GM12878 (cell line): ENCODE measurements at regions not wholly inside any gene's neighbourhood (a gene's known extent, or its start where the extent isn't known, plus 50 kb on each side); places are given as distances from the start of the nearest gene placed in this dataset.

Source experiments
- ATAC-seq: fragments of 200-7000 bp; cut with Tn5 transposase; 3 replicates; pipeline ENCODE4 v1.9.1; 2020; ENCODE audit warnings: mild to moderate bottlenecking, moderate library complexity
- BruUV-seq: library from RNA; stranded (reverse); fragments of 400-500 nt; replicated peaks from 2 replicates; lab custom pipeline; 2021; lab: Mats Ljungman, UMichigan
- CTCF ChIA-PET: fragments of 300-600 bp; sonication (Branson Sonifier 250); formaldehyde crosslinking; extraction: SDS; loops from one replicate; lab custom pipeline; 2021; ENCODE audit warnings: inconsistent platforms; lab: Yijun Ruan, JAX
- POLR2A ChIA-PET: fragments of 350-600 bp; formaldehyde crosslinking; extraction: SDS; loops from one replicate; lab custom pipeline; 2021; ENCODE audit warnings: inconsistent platforms; lab: Charles Lee
- RAD21 ChIA-PET: fragments of 300-600 bp; sonication (Branson Sonifier 250); formaldehyde crosslinking; loops from one replicate; lab custom pipeline; 2023; ENCODE audit warnings: antibody characterized with exemption; ENCODE audit not compliant: unreplicated experiment; lab: Charles Lee
- SMC1A ChIA-PET: fragments of 300-600 bp; sonication (Branson Sonifier 250); formaldehyde crosslinking; loops from one replicate; lab custom pipeline; 2023; ENCODE audit not compliant: unreplicated experiment, uncharacterized antibody; lab: Charles Lee
- DNase-seq: peaks from one replicate; pipeline ENCODE4 v3.0.0-alpha.2; 2011; ENCODE audit warnings: low read depth, low spot score
- FAIRE-seq: peaks from 3 replicates; lab custom pipeline; 2011; peaks lifted over from hg19 to GRCh38; lab: Jason Lieb, UNC
- H2AFZ ChIP-seq: 2 replicates; pipeline ENCODE4 v1.6.0; 2011; ENCODE audit warnings: low read depth, low read length, control low read depth; ENCODE audit not compliant: control insufficient read depth
- H3K27ac ChIP-seq: 2 replicates; pipeline ENCODE4 v1.5.1; 2011; ENCODE audit warnings: control low read depth; ENCODE audit not compliant: control insufficient read depth, insufficient read depth
- H3K27me3 ChIP-seq, 2 experiments: replicated peaks in 1 of 2; 2 replicates each; pipeline versions ENCODE4 v1.6.0 to v1.6.1; 2011; ENCODE audit warnings: low read length in 1 of 2; ENCODE audit not compliant: control insufficient read depth in 2 of 2, insufficient read depth in 2 of 2
- H3K36me3 ChIP-seq, 2 experiments: 2 replicates each; pipeline ENCODE4 v1.5.1; 2011; ENCODE audit warnings: low read length in 1 of 2; ENCODE audit not compliant: control insufficient read depth in 2 of 2, insufficient read depth in 2 of 2
- H3K4me1 ChIP-seq: 2 replicates; pipeline ENCODE4 v1.6.1; 2011; ENCODE audit warnings: mild to moderate bottlenecking, low read length, moderate library complexity, mixed read lengths; ENCODE audit not compliant: control insufficient read depth, insufficient read depth
- H3K4me2 ChIP-seq: 2 replicates; pipeline ENCODE4 v1.6.0; 2011; ENCODE audit warnings: control low read depth; ENCODE audit not compliant: control insufficient read depth, insufficient read depth
- H3K4me3 ChIP-seq: fragments of 200-600 bp; sonication (generic); 2 replicates; pipeline ENCODE4 v1.5.1; 2016
- H3K79me2 ChIP-seq: 2 replicates; pipeline ENCODE4 v1.6.0; 2011; ENCODE audit warnings: low read length; ENCODE audit not compliant: control insufficient read depth, insufficient read depth
- H3K9ac ChIP-seq: 2 replicates; pipeline ENCODE4 v1.8.0; 2011; ENCODE audit warnings: low read length, control low read depth, mixed read lengths; ENCODE audit not compliant: control insufficient read depth, insufficient read depth
- H3K9me3 ChIP-seq: replicated peaks from 3 replicates; pipeline ENCODE4 v1.5.1; 2011; ENCODE audit warnings: mild to moderate bottlenecking, low read length; ENCODE audit not compliant: control insufficient read depth, insufficient read depth
- H4K20me1 ChIP-seq: 2 replicates; pipeline ENCODE4 v1.6.0; 2011; ENCODE audit not compliant: control insufficient read depth, insufficient read depth
- RBBP5 ChIP-seq: fragments of 200-600 bp; sonication (generic); conservative IDR thresholded peaks from 2 replicates; pipeline ENCODE4 v1.6.1; 2016
- RELB ChIP-seq: fragments of 450-650 bp; IDR thresholded peaks from 2 replicates; pipeline ENCODE4 v1.6.1; 2017; ENCODE audit warnings: low read depth, mild to moderate bottlenecking, moderate library complexity
- REST ChIP-seq: IDR thresholded peaks from 2 replicates; pipeline ENCODE4 v1.6.1; 2012; ENCODE audit warnings: mild to moderate bottlenecking, low read depth, low read length
- SMAD1 ChIP-seq: fragments of 450-650 bp; IDR thresholded peaks from 2 replicates; pipeline ENCODE4 v1.6.1; 2018; ENCODE audit warnings: mild to moderate bottlenecking, low read depth; ENCODE audit not compliant: partially characterized antibody
- TBL1XR1 ChIP-seq: IDR thresholded peaks from 2 replicates; pipeline ENCODE4 v1.6.1; 2012; ENCODE audit warnings: low read depth, low read length, improper control_type of control experiment
- WGBS: methylation state at CpG from one replicate; pipeline ENCODE4 v1.1.6; 2016; ENCODE audit warnings: low lambda C conversion rate; ENCODE audit not compliant: insufficient replicate concordance, insufficient coverage; ENCODE audit errors: missing lambda C conversion rate; 5-methylcytosine and 5-hydroxymethylcytosine counted together
- in situ Hi-C: fragments of 300-500 bp; cut with MboI; formaldehyde crosslinking; loops from 9 replicates; pipeline ENCODE4 v1.14.3; 2018; ENCODE audit warnings: mixed read lengths
- intact Hi-C: fragments of 100-400 bp; cut with micrococcal nuclease; formaldehyde crosslinking; loops from one replicate; pipeline ENCODE4 v1.14.2; 2022; ENCODE audit not compliant: unreplicated experiment

GRCh38 chr3:182397164-182397563, 396.1 kb upstream of the ATP11B start:
- ATAC-seq (no peak), DNase-seq (no peak), FAIRE-seq (no peak)
- Histone ChIP-seq H4K20me1 (no peaks in the 10 kb centered on the region), H3K79me2 (no peaks in the 10 kb centered on the region), H3K27ac (no peak overlapping the region), H3K4me3 (no peak overlapping the region), H3K9ac (no peak overlapping the region), H3K27me3 (no peaks in the 10 kb centered on the region; a peak in 1 of 4 replicates), H3K4me2 (no peak overlapping the region), H3K9me3 (no peaks in the 10 kb centered on the region), H3K36me3 (no peaks in the 10 kb centered on the region), H2AFZ (no peak overlapping the region), H3K4me1 (no peaks in the 10 kb centered on the region)
- in situ Hi-C loops, result no loop called here
- no TSS peak for BruUV-seq
- TF ChIP-seq RELB, result no peak
- TF ChIP-seq SMAD1, result no peak
- TF ChIP-seq REST, result no peak
- no peak for TF ChIP-seq RBBP5
- TF ChIP-seq TBL1XR1, result no peak
- SMC1A ChIA-PET, result interaction anchor here (1.3 kb wide), 1 partner anchor 13 kb away, joined by 3 read pairs; no protein-coding TSS in a partner anchor
- CTCF ChIA-PET, result no interaction called here
- RAD21 ChIA-PET, result interaction anchor here (1.4 kb wide), 1 partner anchor 9 kb away, joined by 3 read pairs; no protein-coding TSS in a partner anchor
- intact Hi-C loops, result loop anchor here (10.0 kb wide), 1 partner anchor 288 kb away; no protein-coding TSS in a partner anchor
- WGBS, result 55% methylated on average over 1 of the region's 1 CpG
- POLR2A ChIA-PET, result no interaction called here
